Fibroblast of skin of abdomen (primary cell): ENCODE measurements at regions not wholly inside any gene's neighbourhood (a gene's known extent, or its start where the extent isn't known, plus 50 kb on each side); places are given as distances from the start of the nearest gene placed in this dataset.
"Not testable (repeated sequence)": the region's sequence is repeated elsewhere in the genome, so short reads cannot be mapped to it uniquely, and the experiment has no call there.

Experiments used
- DNase-seq: peaks from one replicate; pipeline ENCODE4 v3.0.0-alpha.2; 2013

GRCh38 chrX:121456315-121456714 is 408.9 kb downstream of the GLUD2 start:
- no peak for DNase-seq

- no peak for DNase-seq
Measured at GRCh38 chrX:121457096-121457495, 409.7 kb downstream of the GLUD2 start.

- no peak for DNase-seq
Measured at GRCh38 chrX:121479406-121479805, 432.0 kb downstream of the GLUD2 start.

- peak; percentile 56 for DNase-seq
Measured at GRCh38 chrX:121496966-121497365, 449.6 kb downstream of the GLUD2 start.

GRCh38 chrX:121504153-121504552 is 456.7 kb downstream of the GLUD2 start:
- DNase-seq, result no peak

- DNase-seq, result no peak
Measured at GRCh38 chrX:121546317-121546716, 498.9 kb downstream of the GLUD2 start.

- DNase-seq, result no peak
Measured at GRCh38 chrX:121558886-121559285, 511.5 kb downstream of the GLUD2 start.

- no peak for DNase-seq
Measured at GRCh38 chrX:121562616-121563015, 515.2 kb downstream of the GLUD2 start.

- DNase-seq, result no peak
Measured at GRCh38 chrX:121569609-121570008, 522.2 kb downstream of the GLUD2 start.

- DNase-seq, result no peak
Measured at GRCh38 chrX:121570072-121570841, 522.8 kb downstream of the GLUD2 start.

- no peak for DNase-seq
Measured at GRCh38 chrX:121571333-121571732, 523.9 kb downstream of the GLUD2 start.

- DNase-seq, result not testable (repeated sequence)
Measured at GRCh38 chrX:121574384-121574783, 527.0 kb downstream of the GLUD2 start.

- peak; percentile 23 for DNase-seq
Measured at GRCh38 chrX:121579016-121579760, 531.8 kb downstream of the GLUD2 start.

- no peak for DNase-seq
Measured at GRCh38 chrX:121581885-121582284, 534.5 kb downstream of the GLUD2 start.

GRCh38 chrX:121585626-121586025 is 538.2 kb downstream of the GLUD2 start:
- DNase-seq, result no peak

GRCh38 chrX:121592884-121593283 is 545.5 kb downstream of the GLUD2 start:
- DNase-seq, result no peak

GRCh38 chrX:121598356-121598755 is 550.9 kb downstream of the GLUD2 start:
- DNase-seq, result no peak

GRCh38 chrX:121635141-121635540 is 587.7 kb downstream of the GLUD2 start:
- peak; percentile 1 for DNase-seq

GRCh38 chrX:121639781-121640180 is 592.4 kb downstream of the GLUD2 start:
- DNase-seq, result peak; percentile 12

GRCh38 chrX:121641560-121641959 is 594.1 kb downstream of the GLUD2 start:
- peak; percentile 80 for DNase-seq

- peak; percentile 75 for DNase-seq
Measured at GRCh38 chrX:121642415-121642814, 595.0 kb downstream of the GLUD2 start.

- DNase-seq, result no peak
Measured at GRCh38 chrX:121649417-121649816, 602.0 kb downstream of the GLUD2 start.

- no peak for DNase-seq
Measured at GRCh38 chrX:121655276-121655675, 607.9 kb downstream of the GLUD2 start.

GRCh38 chrX:121666171-121666570 is 618.8 kb downstream of the GLUD2 start:
- DNase-seq, result no peak
